NCI-H526 treated with DMSO at 0.1 percent for 48 hours (cell line): ENCODE measurements at regions not wholly inside any gene's neighbourhood (a gene's known extent, or its start where the extent isn't known, plus 50 kb on each side); places are given as distances from the start of the nearest gene placed in this dataset.
"Not testable (repeated sequence)": the region's sequence is repeated elsewhere in the genome, so short reads cannot be mapped to it uniquely, and the experiment has no call there.

Source experiments
- DNase-seq: peaks from one replicate; lab custom pipeline; 2025; lab: John Stamatoyannopoulos, UW

GRCh38 chr13:50526661-50527071, 316.8 kb downstream of the DLEU7 start:
- DNase-seq = no peak

DNA sequence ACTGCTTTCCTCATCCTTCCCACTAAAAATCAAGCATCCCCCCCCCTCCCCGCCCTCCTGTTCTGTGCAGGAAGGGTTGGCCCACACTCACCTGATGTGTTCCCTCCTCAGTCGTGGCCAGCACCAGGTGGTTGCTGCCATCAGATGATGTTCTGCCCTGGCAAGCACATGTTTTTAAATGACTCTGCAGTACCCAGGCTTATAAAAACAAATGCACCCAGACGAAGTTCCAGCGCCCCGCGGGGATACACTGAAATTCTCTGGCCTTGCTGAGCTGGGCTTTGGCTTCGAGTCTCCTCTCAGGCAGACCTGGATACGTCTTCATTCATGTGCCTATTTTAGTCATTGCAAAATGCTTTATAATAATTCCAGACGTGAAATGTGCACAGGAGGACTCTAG, 316.3 kb downstream of the DLEU7 start:
- peak; percentile 28 for DNase-seq

- peak; percentile 68 for DNase-seq
Measured at GRCh38 chr13:50527612-50528509, 315.6 kb downstream of the DLEU7 start.

GRCh38 chr13:50529154-50529882, 314.2 kb downstream of the DLEU7 start:
- peak; percentile 82 for DNase-seq

- peak; percentile 28 for DNase-seq
Measured at GRCh38 chr13:50531917-50532899, 311.3 kb downstream of the DLEU7 start.

DNA sequence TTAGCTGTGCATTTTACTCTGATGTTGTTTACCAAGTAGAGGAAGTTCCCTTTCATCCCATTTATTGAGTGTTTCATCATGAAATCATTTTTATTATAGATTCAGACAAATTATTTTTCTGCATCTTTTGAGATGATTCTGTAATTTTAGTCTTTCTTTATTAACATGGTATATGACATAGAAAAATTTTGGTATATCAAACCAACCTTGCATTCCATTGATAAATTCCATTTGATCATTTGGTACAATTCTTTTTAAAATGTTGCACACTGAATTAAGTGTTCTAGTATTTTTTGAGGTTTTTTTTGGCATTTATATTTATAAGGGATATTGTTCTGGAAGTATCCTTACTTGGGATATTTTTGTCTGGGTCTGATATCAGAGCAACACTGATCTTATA, 308.4 kb downstream of the DLEU7 start:
- DNase-seq = no peak

GRCh38 chr13:50537029-50537428, 306.5 kb downstream of the DLEU7 start:
- no peak for DNase-seq

- no peak for DNase-seq
Measured at GRCh38 chr13:50539791-50540530, 303.5 kb downstream of the DLEU7 start.

DNA sequence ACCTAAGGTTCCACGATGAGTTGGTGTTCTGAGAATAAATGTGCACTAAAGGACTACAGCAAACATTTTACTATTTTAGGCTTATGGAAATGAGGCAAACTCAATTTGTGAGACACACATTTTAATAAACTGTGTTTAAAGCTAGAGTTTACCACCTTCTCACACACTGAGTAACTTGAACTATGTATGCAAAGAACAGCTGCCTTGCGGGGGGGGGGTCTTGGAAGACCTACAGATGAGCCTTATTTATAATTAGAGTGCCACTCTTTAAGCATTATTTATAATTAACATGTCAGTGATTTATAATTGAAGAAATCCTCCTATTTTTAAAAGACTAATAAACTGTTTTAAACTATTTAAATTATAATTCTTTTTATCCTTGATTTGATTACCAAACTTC, 300.4 kb downstream of the DLEU7 start:
- no peak for DNase-seq

DNA sequence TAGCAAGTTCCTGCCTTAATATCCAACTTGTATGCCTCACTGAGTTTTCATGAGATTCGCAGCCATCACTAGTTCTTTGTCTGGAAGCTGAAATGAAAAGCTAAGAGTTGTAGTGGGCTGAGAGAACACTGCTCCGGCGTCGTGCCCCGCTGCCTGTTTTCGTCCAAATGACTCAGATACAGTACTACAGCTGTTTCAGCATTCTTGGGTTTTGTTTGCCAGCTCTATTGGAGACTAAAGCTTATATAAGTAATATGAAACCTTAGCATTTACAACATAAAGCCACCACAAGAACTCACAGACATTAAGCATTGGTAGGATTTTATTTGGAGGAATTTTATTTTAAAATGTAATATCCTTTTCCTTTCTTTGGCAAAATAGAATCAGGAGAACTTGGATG, 299.7 kb downstream of the DLEU7 start:
- peak; percentile 20 for DNase-seq

GRCh38 chr13:50544211-50544610, 299.3 kb downstream of the DLEU7 start:
- no peak for DNase-seq

GRCh38 chr13:50547175-50547574, 296.3 kb downstream of the DLEU7 start:
- DNase-seq = not testable (repeated sequence)

DNA sequence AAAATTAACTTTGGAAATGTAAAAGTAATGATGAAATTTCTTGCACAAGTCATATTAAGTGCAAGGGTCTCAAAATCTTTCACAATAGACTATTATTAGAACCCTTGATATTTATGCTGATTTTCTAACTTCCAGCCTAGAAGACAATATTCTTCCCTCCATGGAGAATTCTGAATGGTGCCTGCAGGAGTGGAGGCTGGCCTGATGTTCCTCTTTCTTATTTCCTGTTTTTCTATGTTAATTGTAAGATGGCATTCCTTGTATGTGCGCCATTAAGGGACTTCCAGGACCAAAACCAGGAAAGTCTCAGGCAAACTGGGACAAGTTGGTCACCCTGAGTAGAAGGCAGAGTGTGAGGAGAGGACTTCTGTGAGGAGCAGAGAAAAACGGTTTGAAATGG, 294.9 kb downstream of the DLEU7 start:
- no peak for DNase-seq

DNA sequence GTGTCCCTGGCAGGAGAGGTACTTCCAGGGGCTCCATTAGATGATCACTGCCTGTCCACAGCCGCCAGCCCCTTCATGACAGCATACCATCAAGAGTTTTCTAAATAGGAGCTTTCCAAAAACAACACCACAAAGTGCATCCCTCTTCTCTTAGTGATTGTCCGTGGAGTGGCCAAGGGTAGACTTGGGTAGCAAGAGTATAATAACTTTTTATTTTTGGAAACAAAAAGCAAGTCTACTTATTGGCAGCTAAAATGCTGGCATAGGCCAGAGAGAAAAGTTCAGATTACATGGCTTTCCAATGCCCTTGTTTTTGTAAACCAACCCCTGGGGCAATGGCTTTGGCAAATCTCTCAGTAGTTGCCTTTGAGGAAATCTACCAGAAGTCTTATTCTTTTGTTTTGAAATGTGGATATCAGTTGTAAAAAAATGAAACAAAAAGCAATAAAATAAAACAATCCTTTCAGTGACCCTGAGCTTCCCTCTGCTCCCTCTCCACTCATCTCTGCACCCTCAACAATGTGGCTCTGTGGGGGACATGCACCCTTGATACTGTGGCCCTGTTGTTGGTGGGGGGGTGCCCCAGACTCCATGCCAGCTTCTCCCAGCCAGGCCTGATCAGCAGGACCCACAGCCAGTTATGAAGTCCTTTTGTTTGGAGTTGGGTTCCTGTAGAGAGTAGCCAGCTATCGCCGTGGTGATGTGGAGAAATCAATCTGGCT, 294.1 kb downstream of the DLEU7 start:
- DNase-seq = no peak

GRCh38 chr13:50550151-50550550, 293.3 kb downstream of the DLEU7 start:
- no peak for DNase-seq

- DNase-seq = no peak
Measured at GRCh38 chr13:50552424-50552966, 291.0 kb downstream of the DLEU7 start.

DNA sequence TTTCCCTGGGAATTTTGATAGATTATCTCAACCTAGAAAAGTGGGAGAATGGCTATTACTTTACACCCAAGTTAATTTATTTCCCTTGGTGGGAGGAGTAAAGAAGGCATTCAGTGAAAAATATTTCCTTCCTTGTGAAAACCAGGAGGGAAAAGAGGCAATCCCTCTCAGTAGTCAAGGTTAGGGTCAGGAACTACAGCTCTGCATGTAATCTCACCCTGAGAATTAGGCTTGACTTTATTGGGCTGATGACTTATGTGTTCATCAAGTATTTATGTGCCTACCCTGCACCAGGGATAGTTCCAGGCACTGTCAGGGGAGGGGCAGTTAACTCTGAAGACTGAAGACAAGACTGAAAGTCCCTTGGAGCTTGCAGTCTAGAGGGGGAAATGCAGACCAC, 281.8 kb downstream of the DLEU7 start:
- no peak for DNase-seq

GRCh38 chr13:50566646-50567045, 276.8 kb downstream of the DLEU7 start:
- DNase-seq = no peak

- DNase-seq = no peak
Measured at GRCh38 chr13:50572129-50572528, 271.4 kb downstream of the DLEU7 start.

DNA sequence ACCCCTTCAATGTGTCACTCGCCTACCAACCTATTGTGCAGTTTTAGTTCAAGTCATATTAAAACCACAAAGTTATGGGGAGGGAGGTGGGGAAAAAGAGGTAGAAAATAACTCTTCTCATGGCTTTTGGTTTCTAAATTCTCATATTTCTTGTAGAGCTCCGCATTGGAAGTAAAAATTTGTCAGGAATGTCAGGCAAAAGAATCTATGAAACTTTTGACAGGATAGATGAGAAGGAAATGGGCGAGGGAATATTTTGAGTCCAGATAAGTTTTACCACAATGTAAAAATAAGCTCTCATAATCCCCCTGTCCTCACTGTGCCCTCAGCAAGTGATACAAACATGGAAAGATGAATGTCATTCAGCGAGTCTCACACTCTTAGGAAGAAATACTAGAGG, 270.4 kb downstream of the DLEU7 start:
- no peak for DNase-seq
